ENCODE measurements at regions not wholly inside any gene's neighbourhood (a gene's known extent, or its start where the extent isn't known, plus 50 kb on each side); places are given as distances from the start of the nearest gene placed in this dataset.
"Not testable (repeated sequence)": the region's sequence is repeated elsewhere in the genome, so short reads cannot be mapped to it uniquely, and the experiment has no call there.

DNA sequence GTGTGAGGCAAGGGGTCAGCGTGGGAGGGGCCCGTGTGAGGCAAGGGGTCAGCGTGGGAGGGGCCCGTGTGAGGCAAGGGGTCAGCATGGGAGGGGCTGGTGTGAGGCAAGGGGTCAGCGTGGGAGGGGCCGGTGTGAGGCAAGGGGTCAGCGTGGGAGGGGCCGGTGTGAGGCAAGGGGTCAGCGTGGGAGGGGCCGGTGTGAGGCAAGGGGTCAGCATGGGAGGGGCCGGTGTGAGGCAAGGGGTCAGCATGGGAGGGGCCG, 119.2 kb downstream of the SEPTIN14 start:
- not testable (repeated sequence) for DNase-seq

DNA sequence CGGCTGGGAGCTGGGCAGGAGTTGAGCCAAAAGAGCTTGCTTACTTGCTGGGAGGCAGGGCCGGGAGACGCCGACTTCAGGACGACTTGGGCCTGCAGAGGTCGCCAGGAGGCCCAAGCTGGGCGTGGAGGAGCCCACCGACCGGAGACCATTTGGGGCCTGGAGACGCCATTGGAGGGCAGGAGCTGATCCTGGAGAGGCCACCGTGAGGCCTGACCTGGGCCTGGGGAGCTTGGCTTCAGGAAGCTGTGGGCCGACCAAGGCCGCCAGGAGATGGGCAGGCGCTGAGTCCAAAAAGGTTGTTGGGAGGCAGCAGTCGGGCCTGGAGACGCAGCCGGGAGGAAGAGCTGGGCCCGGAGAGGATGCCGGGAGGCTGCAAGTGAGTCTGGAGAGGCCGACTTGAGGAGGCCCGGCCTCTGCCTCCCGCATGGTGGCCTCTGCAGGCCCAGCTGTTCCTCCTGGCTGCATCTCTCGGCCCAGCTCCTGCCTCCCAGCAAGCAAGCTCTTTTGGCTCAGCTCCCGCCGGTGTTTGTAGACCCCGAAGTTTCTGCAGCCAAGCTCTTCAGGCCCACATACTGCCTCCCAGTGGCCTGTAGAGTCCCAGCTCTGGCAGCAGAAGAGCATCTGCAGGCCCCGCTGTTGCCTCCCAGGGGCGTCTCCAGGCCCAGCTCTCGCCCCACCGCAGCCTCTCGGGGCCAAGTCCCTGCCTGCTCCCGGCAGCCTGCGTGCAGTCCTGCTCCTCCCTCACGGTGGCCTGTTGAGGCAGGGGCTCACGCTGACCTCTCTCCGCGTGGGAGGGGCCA, 119.7 kb downstream of the SEPTIN14 start:
- DNase-seq, result not testable (repeated sequence)

DNA sequence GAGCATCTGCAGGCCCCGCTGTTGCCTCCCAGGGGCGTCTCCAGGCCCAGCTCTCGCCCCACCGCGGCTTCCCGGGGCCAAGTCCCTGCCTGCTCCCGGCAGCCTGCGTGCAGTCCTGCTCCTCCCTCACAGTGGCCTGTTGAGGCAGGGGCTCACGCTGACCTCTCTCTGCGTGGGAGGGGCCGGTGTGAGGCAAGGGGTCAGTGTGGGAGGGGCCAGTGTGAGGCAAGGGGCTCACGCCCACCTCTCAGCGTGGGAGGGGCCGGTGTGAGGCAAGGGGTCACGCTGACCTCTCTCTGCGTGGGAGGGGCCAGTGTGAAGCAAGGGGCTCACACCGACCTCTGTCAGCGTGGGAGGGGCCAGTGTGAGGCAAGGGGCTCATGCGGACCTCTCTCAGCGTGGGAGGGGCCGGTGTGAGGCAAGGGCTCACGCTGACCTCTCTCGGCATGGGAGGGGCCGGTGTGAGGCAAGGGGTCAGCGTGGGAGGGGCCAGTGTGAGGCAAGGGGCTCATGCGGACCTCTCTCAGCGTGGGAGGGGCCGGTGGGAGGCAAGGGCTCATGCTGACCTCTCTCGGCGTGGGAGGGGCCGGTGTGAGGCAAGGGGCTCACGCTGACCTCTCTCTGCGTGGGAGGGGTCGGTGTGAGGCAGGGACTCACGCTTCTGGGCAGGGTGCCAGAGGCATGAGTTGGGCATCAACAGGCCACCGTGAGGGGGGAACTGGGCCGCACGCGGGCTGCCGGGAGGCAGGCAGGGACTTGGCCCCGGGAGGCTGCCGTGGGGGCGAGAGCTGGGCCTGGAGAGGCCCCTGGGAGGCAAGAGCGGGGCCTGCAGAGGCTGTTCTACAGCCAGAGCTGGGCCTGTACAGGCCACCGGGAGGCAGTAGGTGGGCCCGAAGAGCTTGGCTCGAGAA, 120.6 kb downstream of the SEPTIN14 start:
- not testable (repeated sequence) for DNase-seq

DNA sequence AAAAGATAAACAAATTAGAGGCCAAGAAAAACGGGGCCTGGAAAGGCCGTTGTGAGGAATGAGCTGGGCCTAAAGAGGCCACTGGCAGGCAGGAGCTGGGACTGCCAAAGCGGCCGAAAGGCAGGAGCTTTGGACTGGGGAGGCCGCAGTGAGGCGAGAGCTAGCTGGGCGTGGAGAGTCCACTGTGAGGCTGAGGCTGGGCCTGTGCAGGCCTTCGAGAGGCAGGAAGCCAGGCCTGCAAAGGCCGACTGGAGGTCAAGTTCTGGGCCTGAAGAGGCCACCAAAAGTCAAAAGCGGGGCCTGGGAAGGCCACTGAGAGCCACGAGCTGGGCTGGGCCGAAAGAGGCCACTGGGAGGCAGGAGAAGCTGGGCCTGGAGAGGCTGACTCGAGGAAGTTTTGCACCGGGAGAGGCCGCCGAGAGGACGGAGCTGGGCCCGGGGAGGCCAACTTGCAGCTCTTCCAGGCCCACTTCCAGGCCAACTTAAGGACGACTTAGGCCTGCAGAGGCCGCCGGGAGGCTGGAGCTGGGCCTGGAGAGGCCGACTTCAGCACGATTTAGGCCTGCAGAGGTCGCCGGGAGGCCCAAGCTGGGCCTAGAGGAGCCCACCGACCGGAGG, 121.8 kb downstream of the SEPTIN14 start:
- not testable (repeated sequence) for DNase-seq

DNA sequence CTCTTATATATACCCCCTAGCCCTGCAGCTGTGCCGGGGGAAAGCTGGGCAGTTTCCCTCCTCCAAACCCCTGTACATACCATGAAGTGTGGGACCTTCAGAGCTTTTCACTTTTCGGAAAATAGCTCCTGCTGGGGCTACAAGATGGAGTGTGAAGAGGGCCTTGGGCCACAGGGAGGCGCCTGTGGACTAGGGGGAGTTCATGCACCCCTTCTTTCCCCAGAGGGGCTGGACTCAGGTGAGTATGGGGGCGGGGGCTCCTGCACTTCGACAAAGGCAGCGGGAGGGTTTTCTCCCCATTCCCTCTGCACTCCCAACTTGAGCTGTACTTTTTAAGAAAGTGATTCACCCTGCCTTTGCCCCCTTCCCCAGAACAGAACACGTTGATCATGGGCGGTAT, 122.5 kb downstream of the SEPTIN14 start:
- DNase-seq, result not testable (repeated sequence)

DNA sequence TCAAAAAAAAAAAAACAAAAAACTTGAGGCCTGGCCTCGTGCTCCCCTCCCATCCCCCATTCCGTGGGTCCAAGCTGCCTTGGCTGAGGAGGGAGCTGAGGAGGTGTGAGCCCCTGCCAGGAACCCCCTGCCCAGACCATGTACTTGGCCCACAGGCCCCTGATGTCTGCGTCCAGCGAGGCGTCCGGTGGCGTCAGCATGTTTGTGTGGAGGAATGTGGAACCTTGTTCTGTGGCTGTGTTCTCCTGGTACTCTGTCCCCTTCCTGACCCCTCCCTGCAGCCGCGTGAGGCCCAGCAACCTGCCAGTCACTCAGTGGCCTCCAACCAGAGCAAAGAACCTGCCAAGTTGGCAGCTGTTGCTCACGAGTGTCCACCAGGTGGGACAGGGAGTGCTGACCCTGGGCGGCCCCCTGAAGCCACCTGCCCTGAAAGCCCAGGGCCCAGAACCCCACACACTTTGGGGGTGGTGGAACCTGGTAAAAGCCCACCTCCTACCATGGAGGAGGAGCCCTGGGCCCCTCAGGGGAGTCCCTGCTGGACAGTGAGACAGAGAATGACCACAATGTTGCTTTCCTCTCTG, 125.8 kb downstream of the SEPTIN14 start:
- DNase-seq, result not testable (repeated sequence)

DNA sequence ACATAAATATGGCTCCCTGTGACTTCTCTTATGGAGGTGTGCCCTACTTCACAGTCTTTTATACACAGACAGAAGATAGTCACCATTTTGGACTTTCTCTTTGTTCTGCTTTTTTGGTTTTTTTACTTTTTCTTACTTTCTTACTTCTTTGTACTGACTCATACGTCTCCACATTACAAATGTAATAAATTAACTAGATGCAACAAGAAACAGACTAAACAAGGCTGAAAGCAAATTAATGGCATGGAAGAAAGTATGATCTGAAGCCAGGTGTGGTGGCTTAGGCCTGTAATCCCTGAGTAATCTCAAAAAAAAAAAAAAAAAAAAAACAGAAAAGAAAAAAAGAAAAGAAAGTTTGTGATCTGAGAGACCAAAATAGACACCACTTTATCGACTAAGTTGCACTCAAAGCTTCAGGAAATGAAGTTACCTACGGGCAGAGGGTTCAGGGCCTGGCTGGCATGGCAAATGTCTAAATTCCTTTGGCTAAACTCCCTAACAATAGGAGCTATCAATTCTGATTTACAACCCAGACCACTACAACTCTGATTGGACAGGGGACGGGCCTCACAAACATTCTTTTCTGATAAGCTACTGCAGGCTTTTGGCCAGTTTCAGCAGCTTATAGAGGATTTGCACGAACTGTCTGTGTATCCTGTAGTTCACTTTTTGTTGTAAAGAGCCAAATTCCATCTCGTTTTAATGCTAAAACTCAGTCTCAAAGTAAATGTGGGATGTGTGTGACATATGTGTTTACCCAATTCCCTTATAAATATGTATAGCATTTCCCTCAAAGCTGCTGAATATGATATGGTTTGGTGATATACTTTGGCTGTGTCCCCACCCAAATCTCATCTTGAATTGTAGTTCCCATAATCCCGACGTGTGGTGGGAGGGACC, 129.1 kb downstream of the SEPTIN14 start:
- no peak for DNase-seq

DNA sequence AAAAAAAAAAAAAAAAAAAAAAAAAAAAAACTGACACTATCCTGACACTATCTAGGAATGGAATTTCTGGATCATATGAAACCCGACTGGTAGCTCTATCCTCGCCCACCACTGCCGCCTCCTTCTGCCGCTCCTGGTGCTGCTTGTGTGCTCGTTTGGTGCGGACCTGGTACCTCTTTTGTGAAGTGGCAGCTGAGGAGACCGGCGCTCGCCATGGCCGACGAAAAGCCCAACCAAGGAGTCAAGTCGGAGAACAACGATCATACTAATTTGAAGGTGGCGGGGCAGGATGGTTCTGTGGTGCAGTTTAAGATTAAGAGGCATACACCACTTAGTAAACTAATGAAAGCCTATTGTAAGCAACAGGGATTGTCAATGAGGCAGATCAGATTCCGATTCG, 130.6 kb downstream of the SEPTIN14 start:
- DNase-seq, result no peak

DNA sequence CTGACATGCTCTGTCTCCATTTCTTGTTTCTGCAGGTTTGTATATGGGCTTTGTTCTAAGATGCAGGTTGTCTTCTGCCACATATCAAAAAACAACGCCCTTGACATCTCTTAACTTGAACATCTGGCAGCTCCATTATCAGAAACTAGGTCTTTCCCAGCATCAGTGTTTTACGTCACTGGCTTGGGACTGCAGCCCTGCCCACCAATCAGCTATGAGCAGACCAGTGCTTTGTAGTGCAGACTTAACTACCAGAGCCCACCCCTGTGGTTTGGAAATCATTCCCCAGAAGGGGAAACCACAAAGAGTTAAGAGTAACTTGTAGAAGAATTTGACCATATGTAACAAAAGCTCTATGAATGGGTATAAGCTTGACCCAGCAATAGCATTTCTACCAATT, 132.4 kb downstream of the SEPTIN14 start:
- DNase-seq, result no peak

DNA sequence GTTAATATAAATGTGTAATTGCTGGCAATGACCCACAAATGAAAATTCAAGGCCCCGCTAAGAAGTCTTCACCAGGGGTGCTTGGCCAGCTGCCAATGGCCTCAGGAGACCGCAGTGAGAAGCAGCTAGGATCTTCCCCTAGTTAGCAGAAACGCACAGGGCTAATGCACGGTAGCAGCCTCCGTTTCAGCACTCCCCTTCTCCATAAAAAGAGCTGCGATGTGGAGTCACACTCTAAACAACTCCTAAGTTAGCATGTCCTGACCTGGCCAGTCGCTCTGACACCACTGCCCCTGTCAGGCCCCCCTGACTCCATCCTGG, 139.0 kb downstream of the SEPTIN14 start:
- no peak for DNase-seq

DNA sequence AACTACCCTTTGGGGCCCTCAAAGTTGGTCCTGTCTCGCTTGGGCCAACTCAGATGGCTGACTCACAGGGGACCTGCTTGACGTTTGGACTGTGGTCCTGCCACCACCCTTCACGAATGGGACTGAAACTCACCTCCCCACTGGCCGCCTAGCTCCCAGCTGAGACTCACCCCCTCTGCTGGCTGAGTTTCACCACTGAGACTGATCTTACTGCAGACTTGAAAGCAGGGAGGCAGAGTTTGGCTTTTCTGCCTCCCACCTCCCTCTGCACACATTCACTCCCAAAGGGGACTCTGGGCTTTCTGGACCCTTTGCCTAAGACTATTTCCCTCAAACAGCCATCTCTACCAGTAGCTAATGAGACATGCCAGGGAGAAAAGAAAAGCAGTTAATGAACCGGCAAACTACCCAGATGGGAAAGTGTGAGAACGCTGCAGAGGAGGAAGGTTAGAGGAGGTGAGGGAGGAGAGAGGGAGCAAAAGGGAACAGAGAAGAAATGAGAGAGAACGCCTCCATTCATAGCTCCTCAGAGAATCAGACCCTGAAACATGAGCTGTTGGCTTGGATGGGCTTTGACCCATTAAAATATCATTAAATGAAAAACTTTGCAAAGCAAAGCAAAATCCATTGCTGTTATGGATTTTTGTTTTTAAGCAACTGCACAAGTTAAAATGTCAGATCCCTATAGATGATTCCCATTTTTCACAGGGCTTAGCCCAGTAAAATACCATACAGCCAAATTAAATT, 139.5 kb downstream of the SEPTIN14 start:
- not testable (repeated sequence) for DNase-seq

DNA sequence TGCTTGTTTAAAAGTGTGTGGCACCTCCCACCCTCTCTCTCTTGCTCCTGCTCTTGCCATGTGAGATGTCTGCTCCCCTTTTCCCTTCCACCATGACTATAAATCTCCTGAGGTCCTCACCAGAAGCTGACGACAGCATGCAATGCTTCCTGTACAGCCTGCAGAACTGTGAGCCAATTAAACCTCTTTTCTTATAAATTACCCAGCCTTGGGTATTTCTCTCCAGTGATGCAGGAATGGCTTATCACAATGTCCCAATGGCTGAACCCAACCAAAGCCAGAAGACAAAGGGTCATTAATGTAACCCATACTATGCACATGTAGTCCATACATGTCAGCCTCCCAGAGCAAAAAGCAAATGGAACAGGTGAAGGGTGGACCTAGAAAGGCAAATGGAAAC, 141.5 kb downstream of the SEPTIN14 start:
- not testable (repeated sequence) for DNase-seq

DNA sequence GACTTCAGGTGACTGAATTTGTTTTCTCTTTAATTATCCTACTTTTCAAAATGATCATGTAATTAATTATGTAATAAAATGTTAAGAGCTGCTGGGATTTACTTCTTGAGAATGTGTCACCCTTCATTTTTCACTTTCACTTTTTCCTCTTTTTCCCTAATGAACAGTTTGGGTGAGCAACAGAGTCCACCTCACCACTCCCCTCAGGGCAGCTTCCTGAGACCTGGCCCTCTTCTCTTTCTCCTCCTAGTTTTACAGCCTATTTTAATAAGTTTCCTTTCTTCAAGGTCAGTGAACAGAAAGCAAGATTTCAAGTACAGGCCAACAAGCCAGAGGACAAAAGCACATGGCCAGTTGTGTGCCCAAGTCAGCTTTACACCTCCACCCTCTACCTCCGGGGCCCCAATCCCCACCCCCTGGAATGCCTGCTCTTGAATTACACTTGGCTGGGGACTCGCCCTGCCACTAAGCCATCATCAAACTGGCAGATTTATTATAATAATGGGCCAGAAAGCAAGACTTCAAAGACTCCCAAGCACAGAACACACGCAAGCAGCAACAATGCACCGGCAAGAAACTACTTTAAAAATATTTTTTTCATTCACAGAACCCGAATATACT, 143.1 kb upstream of the VOPP1 start:
- not testable (repeated sequence) for DNase-seq

DNA sequence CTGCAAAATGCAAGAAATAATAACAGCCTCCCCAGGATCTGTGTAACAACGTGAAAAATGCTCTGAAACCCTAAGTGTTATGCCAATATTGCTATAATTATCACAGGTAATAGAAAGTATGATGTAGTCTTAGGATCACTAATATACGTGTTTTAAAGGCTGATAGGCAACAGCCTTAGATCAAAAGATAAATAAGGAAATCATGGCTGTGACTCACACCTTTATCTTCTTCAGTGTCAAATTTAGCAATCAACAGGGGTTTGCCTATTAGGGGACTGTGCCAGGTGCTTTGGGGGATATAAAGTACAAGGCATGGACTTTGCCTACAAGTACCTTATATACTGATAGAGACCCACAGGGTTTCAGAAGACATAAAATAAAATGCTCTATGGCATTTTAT, 142.1 kb upstream of the VOPP1 start:
- not testable (repeated sequence) for DNase-seq

DNA sequence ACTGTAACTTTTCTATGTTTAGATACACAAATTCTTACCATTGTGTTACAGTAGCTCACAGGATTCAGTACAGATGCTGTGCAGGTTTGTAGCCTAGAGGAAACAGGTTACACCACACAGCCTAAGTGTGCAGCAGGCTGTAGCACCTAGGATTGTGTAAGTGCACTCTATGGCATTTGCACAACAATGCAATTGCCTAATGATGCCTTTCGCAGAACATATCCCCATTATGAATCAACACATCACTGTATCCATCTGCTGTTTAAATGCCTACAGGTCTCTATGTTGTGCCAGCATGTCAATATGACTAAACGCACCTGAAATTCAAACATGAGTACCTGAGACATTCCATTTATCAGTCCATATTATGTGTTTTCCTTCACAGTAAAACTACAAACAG, 138.0 kb upstream of the VOPP1 start:
- not testable (repeated sequence) for DNase-seq

DNA sequence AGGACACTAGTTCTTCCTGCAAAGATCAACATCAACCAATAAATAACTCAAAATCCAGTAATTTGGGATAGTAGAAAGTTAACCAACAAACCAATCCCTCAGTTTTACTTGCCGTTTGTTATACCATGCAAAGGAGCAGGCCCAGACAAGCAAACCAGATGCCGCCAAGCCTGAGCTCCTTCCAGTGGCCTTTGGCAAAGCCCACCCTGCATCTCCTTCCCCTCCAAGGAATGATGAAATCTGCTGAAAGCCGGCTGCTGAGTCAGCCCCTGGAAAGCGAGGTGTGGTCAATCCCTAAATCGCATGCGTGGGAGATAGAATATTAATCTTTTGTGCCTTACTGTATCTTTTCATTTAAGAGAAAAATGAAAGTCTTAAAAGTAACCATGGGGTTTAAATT, 135.7 kb upstream of the VOPP1 start:
- not testable (repeated sequence) for DNase-seq

DNA sequence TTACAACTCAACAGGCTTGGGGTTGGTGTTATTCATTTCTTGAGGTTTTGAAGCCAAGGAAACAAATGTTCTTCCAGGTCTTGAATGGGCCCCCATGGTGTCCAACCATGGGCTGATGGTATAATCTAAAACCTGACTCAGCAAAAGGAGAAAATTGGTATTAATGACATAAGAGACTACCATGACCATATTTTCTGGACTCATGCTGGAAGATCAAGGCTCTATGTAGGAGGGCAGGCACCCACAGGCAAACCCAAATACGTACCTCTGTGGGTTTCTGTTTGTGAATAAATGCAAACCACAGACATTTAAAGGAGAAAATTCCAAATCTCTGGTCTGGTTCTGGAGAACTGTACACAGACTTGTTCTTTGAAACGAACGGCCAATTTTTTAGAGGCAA, 135.1 kb upstream of the VOPP1 start:
- DNase-seq, result not testable (repeated sequence)

DNA sequence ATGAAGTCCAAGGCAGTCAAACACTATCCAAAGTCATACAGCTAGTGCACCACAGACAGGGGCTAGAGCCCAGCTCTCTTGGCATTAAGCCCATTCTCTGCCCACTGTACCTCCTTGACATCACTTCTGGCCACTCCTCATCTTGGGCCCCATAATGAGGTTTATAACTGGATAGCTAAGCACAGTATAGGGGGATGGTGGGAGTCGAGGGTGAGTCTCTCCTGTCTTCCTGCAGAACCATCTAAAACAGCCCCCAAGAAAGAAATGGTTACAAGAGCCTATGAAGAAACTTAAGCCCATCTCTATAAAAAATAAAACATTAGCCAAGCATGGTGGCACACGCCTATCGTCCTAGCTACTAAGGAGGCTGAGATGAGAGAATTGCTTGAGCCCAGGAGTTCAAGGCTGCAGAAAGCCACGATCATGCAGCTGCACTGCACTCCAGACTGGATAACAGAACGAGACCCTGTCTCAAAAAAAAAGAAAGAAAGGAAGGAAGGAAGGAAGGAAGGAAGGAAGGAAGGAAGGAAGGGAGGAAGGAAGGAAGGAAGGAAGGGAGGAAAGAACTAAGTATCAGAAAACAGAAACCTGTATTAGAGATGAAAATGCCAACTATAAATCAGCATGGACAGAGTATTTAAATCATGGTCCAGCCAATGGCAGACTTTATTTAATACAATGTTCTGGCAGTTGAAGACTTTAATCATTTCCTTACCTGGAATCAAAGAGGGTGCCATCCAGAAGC, 134.3 kb upstream of the VOPP1 start:
- DNase-seq, result not testable (repeated sequence)

DNA sequence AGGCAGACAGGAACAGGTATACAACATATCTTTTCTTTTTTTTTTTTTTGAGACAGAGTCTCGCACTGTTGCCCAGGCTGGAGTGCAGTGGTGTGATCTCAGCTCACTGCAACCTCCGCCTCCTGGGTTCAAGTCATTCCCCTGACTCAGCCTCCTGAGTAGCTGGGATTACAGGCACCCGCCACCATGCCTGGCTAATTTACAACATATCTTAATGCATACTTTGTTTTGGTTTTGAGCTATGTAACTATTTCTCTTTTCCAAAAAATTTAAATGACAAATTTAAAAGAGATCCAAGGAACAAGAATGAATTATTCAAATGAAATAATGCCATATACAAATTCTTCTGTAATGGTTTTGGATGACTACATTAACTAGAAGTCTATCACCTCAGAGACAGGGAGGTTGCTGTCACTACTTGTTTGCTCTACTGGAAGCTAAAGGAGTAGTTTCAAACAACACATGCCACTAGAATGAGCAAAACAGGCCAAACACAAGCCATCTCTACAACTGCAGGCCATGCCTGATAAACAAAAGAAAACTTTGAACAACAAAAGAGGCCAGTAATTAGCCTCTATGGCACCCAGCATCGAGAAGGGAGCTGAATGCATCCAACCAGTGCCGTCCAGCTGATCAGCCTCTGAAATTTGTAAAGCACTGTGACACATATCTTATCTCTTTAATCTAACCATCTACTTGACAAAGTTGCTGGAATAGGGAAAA, 133.6 kb upstream of the VOPP1 start:
- DNase-seq, result not testable (repeated sequence)

DNA sequence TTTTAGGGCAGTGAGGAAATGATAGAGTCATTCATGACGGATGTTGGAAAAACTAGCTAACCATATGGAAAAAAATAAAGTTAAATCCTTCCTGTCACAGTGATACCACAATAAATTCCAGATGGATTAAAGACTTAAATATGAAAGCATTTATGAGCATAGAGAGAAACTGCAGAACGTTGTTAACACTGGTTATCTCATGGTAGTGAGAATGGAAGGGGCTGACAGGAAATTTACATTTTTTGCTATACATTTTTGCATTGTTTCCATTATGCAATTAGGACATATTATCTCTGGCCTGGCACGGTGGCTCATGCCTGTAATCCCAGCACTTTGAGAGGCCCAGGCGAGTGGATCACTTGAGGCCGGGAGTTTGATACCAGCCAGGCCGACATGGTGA, 130.5 kb upstream of the VOPP1 start:
- DNase-seq, result not testable (repeated sequence)
